Left lobe of liver (tissue), 2 donors: ENCODE measurements at regions not wholly inside any gene's neighbourhood (a gene's known extent, or its start where the extent isn't known, plus 50 kb on each side); places are given as distances from the start of the nearest gene placed in this dataset.

ENCODE experiments used
- ATAC-seq: fragments of 200-7000 bp; cut with Tn5 transposase; one replicate; pipeline ENCODE4 v1.9.1; 2020; ENCODE audit warnings: mild to moderate bottlenecking, moderate library complexity
- DNase-seq: peaks from one replicate; pipeline ENCODE4 v3.0.0-alpha.2; 2020; ENCODE audit warnings: low spot score
- donor health status: DM: no; HTN: no; CAD: no; lungs with moderate emphysema.
- donor health status: DM: no; HTN: yes; CAD: no.

DNA sequence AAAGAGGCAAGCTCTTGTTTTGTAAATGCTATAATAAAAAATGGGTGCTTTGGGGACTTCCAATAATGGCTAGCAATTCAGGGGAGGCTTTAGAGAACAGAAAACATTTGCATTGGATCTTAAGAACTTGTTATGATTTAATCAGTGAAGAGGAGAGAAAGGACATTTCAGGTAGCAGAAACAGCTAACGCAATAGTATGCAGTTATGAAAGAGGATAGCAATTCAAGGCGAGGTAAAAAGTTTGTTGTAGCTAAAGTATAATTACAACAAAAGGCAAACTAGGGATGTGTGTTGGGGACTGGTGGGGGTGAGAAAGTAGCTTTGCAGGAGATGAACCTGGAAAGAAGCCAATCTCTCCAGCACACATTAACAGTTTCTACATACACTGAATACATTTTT lies 558.7 kb upstream of the SEMA6D start:
- DNase-seq (no peak), ATAC-seq (peak; percentile 70)

DNA sequence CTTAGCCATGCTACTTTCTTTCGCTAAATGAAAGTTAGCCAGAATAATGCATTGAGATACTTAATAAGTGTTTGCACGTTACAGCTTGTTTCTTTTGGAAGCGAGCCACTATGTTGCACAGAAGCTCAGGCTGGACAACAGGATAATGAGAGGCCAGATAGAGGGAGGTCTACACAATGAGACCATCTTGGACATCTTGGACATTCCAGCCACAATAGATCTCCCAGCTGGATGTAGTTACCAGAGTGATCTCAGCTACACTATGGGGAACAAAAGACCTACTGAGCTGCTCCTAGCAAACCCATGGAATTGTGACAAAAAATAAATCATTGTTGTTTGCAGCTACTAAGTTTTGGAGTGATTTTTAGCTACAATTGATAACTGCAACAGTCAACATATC lies 540.1 kb upstream of the SEMA6D start:
- no peak for ATAC-seq
- no peak for DNase-seq

DNA sequence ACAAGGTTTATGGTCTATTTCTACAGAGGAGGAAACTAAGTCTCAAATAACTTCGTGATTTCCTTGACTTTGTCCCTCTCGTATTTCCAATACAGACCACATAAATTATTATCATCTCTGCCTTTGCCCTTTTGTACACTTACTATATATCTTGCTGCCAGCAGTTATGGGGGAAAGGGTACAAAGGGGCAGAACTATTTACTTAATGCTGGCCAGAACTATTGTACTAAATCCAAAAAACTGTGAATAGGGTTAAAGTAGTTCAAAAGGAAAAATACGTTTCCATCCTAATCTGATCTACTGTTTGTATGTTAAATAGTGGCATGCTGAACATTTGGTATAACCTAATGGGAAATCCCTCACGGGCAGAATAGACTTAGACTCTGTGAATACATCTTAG lies 537.3 kb upstream of the SEMA6D start:
- DNase-seq = no peak
- ATAC-seq = peak; percentile 74

DNA sequence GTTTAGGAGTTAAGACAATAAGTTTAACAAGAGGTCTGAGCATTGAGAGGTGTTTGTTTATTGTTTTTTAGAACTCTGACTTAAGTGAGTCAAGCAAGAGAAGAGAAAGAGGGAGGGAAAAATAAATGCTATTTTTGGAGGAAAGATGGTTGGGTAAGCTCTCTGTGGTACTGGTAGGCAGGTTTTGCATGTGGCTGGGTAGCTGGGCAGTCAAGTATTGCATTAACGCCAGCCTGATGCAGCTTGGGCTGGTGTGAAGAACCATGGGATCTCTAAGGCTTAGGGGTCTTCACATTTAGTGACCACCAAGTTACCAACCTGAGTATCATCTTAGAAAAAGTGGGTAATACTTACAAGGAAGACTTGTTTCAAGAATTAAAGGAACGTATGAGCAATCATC lies 534.5 kb upstream of the SEMA6D start:
- no peak for ATAC-seq
- no peak for DNase-seq

DNA sequence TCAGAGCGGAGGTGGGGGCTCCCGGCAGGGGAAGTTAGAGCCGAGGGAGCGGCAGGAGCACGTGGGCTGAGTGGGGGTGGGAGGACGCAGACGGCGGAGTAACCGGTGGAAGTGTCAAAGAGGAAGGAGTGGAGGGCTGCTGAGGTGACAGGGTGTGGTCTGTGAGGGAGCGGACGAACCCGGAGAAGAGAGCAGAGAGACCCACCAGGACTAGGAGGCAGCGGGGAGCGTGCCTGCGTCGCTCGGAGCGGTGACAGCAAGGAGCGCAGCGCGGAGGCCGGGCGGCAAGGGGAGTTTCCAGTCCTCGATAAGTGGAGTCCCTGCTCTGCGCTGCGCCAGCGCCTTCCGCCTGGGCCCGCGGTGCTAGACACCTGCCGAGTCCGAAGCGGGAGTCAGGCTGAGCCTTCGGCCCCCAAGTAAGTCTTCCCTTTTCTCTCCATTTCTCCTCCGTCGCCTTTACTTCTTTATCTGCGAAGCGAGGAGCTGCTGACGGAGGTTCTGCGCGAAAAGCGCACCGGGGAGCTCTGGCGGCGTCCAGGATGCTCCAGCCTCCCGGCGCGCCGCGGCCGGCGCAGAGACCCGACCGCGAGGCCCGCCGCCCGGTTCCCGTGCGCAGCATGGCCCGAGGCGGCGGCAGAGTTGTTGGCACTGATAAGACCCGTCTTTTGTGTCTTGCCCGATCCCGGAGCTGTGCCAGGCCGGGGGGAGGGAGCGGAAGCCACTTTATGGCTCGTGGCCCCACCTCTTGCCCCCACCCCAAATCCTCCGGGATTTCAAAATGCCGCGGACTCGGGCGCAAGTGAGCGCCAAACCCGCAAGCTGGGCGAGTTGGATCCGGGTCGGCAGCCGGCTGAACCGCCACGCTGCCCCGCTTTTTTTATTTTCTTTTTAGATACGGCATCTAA lies 533.0 kb upstream of the SEMA6D start:
- peak; percentile 46 for DNase-seq

DNA sequence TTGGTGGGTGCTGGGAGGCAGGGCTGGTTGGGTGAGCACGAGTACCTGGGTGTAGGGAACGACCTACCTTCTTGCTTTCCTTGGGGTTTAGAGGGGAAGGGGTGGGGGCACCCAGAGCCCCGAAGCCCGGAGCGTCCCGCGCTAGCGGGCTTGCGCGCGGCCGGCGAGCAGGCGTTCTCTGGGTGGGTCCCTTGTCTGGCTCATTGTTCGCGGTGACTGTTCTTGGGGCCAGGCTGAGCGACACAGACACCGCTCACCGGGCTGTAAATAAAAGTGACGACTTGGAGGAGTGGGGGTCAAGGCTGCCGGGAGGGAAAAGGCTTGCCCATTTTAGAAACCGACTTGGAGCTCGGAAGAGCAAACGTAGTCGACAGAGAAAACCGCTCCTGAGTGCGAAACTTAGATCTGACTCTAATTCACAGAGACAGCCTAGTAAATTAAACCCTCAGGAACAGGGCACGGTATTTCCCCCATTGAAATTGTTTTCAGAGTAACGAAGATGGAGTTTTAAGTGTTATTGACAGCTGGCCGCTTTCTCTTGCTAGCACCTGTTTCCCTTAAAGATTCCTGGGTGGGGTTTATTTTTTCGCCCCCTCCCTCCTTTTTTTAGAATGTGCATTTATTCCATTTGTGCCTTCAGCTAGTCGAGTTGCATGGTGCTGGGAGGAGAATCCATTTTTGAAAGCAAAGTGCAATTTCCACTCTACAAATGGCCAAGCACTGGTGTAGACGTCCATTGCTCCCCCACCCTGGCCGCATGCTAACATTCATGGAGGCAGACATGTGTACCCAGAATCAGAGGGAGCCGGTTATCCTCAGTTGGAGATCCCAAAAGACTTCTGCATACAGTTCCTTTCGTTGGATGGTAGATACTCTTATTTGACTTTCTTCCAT lies 532.1 kb upstream of the SEMA6D start:
- no peak for DNase-seq
- ATAC-seq = peak; percentile 60

More for the DNA sequence above, 533.0 kb upstream of the SEMA6D start:
- peak; percentile 71 for ATAC-seq

DNA sequence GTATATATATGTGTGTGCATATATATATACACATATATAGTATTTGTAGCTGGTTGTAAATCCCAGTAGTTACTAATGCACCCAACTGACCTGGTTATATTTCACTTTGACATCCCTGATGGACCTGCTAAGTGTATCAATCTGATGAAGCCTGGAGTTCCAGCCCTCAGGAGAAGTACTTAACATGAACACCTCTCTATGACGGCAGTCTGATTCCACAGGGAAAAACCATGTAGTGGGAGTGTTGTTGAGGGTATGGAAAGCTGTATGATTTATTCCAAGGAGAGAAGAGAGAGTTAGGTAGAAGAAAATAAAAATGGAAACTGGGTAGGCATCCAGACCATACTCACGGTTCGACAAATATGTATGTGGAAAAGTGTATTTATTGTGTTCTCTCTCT lies 531.2 kb upstream of the SEMA6D start:
- no peak for ATAC-seq
- DNase-seq = no peak

DNA sequence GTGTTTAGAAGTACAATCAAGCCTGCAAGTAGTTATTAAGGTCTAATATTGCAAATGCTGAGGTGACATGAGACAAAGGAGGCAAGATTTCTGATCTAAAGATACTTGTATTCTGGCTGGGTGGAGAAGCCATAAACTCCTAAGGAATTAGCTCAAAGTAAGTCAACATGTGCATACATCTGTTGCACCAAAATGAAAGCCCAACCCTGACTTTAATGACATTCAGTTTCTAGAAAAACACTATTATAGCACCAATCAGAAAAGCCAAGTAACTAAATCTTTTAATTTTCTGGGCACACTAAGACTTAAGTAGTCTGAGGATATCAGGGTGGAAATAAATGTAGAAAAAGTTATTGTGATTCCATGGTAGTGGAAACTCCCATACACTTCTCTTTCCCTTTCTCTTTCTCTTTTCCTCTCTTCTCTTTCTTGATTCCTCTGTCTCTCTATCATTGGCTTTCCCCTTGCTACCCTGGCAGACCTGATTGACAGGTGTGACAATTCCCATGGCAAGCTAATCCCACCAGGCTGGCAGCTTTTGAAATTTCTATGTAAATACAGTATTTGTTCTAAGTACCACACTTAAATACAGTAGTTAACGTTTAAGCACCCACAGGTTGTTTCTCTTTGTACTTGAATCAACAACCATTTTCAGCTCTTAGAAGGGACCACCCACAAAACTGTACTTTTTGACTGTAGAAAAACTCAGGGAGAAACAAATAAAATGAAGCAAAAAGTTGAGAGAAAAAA lies 528.4 kb upstream of the SEMA6D start:
- ATAC-seq = no peak
- DNase-seq = no peak

DNA sequence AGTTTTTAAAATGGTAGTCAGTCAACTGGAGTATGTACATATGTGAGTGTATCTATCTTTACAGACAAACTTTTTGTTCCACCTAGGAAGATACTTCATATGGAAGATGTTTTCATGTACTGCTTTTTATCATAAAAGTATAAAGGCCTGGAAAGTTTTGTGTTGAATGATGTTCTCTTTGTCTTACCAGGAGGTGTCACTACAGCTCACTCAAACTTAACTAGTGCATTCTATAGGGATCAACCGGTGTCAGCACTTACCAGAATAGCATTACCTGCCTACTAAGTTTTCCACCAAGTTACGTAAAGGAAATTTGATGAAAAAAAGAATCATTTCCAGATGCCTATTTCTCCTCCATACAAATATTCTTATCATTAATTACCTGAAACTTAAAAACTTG lies 522.6 kb upstream of the SEMA6D start:
- ATAC-seq = peak; percentile 61
- no peak for DNase-seq

DNA sequence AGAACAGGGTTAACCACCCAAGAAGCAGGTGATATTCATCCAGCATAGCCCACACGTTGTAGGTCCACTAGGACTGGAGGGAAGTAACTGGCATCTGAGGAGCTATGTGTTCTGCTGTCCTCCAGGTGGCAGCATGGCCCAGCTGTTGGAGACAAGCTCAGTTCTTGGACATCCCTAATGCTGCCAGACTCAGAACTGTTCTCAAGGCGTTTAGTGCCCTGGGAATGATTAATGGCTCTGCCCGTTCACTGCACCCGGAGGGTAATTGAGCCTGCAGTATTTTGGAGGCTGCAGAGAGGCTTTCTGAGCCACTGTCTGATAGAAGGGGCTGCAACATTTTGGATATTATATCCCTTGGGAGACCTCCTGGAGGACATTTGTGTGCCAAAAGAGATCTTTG lies 521.3 kb upstream of the SEMA6D start:
- DNase-seq = peak; percentile 75
- peak; percentile 100 for ATAC-seq

DNA sequence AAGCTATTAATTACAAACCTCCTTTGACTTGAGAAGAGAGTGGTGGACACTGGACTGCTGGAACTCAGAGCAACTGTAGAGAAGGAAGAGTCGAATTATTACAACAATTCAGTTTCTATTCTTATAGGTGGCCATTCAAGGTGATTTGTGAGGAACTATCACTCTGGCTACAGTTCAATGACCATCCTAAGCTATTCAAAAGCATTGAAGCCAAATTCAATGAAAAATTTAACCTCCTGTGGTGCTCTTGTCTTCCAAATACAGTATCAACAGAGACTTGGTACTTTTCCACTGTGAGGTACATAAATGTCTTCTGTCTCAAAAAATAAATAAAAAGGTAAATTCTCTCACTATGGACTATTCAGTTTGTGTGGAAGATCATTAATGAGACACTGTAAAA lies 513.3 kb upstream of the SEMA6D start:
- DNase-seq (no peak), ATAC-seq (no peak)

DNA sequence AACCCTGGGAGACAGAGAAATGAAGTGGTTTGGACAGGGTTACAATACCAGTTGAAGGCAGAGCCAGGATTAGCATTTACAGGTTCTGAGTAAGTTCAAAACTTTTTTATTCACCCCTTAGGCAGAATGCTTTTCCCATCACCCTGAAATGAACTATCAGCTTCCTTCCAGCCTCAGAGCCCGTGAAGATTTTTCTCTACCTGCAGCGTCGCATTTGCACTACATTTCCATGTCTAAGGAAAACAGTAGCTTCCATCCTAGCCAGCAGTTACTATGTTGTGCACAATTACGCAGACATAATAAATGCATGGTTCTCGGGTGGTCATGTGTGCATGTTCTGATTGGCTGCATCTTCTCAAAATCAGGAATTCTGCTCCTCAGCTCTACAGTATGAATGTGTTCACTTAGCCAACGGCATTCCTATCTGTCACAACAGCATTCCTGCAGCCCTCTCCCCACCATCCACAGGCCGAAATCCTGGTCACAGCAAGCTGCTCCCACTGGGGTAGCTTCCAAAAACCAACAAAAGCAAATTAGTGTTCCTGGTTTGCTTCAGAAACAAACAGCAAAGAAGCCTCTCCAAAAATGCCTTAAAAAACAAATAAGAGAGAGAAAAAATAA lies 510.8 kb upstream of the SEMA6D start:
- no peak for ATAC-seq
- no peak for DNase-seq

DNA sequence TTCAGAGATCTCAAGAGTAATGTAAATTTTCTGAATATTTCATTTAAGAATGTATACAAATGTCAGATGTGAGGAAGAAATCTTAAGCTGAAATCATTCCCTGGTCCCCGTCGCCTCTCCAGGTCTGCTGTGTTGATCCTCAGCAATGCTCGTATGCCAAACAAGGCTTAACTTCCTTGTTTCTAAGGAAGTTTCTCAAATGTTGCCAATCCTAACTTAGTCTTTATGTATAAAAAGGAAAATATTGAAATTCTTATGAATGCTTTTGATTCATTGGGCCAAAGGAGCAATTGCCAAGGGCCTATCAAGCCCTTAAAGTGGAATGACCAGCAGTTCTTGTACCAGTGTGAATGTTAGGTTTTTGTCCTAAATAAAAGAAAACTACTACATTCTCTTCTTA lies 507.7 kb upstream of the SEMA6D start:
- ATAC-seq (no peak), DNase-seq (no peak)

DNA sequence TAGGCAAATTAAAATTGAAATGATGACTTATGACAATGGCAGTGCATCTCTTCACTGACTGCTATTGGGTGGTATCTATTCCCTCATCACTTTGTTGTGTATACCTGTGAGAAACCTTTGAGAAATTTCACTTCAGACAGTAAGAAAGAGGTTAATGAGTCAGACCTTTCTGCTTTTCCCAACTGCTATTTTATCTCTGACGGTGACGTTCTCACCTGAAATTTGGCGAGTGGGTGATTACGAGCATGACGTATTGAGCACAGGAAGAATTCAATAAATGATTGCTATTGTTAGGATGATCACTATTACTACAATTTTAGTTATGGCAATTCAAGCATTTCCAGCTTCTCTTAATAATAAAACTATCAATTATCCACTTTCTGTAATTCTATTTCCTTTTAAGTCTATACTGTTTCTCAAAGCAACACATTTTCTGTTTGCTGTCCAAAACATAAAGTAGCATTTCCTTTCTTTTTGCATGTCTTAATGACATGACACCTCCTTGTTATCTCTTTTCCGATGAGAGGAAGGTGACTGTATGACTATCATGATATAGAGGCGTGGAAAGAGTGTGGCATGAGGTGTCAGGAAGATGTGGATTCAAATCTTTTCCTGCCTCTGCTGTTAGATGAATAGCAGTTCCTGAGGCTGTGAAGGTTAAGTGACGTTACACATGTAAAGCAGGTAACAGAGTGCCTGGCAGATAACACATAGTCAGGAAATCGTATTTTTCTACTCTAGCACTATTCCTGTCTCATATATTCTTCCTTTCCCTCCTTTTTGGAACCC lies 504.9 kb upstream of the SEMA6D start:
- ATAC-seq = no peak

DNA sequence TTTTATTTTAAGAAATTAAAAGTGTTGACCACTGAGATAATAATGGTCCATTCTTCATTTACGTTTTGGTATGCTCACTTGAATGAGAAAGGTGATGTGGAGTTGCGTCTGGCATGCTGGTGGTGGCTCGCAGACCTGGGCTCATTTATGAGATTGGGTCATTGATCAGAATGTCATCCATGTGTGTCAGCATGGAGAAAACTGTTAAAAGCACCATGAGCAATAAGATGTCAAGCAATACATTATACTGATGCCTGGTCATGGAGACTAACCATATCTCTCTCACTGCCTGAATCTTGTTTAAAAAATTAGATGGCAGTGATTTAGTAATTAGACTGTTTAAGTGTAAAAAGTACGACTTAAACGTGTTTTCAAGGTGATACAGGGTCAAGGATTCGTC lies 503.4 kb upstream of the SEMA6D start:
- DNase-seq (no peak), ATAC-seq (no peak)

More for the DNA sequence above, 504.9 kb upstream of the SEMA6D start:
- no peak for DNase-seq

DNA sequence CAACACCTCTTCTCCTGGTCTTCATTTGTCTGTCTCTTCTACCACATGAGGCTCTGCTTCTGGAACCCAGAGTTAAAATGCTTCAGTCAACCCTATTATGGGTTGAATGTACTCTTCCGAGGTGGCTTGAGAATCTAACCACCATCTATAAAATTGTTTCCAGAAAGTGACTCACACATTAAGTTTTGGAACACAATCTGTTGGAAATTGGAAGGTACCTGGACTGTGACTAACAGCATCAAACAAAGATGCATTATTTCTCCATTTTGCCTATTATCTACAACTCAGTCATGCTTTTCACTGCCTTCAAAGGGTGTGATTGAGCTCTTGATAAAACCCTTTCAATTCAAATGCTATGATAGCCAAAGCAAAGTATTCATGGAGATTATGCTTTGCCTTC lies 499.0 kb upstream of the SEMA6D start:
- ATAC-seq (no peak), DNase-seq (no peak)

DNA sequence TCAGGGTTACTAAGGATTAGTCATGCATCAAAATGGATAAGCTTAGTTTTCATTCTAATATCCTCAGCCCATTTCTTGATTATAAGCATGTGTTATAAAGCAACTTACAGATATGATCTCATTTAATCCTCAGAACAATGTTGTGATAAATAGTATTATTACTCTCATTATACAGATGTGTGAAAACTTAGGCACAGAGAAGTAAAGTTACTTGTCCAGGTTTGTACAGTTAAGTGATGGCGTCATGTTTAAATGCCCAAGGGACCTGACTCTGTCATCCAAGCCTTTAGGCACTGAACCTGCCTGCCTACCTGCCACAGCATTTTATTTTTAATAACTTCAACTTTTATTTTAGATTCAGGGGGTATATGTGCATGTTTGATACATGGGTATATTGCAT lies 472.9 kb upstream of the SEMA6D start:
- ATAC-seq (no peak), DNase-seq (no peak)

DNA sequence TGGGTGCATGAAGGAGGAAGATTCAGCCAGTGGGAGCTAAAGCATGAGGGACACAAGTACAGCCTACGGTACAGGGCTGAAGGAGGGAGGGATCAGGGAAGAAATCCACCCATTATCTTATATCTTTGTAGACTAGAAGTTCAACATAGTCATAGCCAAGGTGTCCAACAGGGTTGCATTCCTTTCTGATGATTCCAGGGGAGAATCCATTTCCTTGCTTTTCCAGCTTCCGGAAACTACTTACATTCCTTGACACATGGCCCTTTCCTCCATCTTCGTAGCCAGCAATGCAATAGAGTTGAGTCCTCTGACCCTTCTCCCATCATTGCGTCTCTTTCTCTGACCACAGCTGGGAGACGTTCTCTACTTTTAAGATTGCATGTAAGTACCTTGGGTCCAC lies 471.0 kb upstream of the SEMA6D start:
- no peak for DNase-seq
- ATAC-seq = no peak

DNA sequence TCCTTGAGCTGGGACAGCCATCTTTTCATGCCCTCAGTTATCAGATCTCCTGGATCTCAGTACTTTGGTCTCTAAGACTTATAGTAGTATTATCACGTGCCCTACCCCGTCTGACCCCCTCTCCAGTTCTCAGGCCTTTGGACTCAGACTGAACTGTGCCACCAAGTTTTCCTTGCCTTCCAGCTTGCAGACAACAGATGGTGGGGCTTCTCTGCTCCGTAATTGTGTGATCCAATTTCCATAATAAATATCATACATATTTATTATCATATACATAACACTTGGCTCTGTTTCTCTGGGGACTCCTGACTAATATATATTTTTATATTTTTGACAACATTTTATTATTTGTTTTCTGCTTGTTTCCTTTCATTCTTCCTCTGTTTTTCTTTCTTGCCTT lies 458.8 kb upstream of the SEMA6D start:
- ATAC-seq = no peak
- DNase-seq = no peak

DNA sequence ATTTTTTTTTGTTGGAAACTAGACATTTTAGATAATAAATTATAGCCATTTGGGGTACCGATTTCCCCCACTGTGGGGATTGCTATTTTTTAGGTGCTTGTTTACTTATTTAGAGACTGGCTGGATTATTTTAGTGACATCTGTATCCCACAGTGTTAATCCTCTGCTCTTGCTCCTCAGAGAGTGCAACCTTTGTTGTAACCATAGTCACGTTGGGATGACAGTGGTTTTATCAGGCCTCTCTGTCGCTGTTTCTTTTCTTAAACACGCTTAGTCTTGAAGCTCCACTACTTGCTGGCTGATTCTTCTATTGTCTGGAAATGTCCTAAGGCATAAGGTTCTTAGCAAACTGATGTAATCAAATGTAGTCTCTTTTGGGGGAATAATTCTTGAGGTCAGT lies 451.6 kb upstream of the SEMA6D start:
- ATAC-seq (no peak), DNase-seq (no peak)
